ENCODE measurements at regions not wholly inside any gene's neighbourhood (a gene's known extent, or its start where the extent isn't known, plus 50 kb on each side); places are given as distances from the start of the nearest gene placed in this dataset.
"Not testable (repeated sequence)": the region's sequence is repeated elsewhere in the genome, so short reads cannot be mapped to it uniquely, and the experiment has no call there.

DNA sequence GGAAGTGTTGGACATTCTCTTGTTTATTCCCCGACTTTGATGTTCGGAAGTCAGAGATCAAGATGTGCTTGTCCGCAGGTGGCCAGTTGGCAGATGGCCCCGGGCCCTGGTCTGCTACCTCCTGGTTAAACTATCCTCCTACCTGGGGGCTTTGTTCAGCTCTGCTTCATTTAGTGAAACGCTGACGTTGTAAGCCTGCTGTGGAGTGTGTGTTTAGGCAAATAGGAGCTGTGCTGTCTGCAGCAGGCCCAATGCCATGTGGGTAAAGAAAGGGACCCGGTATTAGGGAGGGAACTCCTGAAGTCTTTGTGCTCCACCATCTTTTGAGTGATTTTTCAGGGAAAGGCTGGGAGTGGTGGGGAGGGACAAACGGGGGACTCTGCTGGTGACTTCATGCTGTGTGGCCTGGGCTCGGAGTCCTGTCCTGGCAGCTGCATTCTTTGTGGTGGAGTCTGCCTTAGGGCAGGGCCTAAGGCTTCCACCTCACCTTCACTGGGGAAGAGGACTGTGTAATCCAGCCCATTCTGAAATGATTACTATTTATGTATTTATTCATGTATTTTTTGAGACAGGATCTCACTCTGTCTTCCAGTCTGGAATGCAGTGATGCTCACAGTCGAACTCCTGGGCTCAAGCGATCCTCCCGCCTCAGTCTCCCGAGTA lies 171.1 kb upstream of the KLF6 start:
- Histone ChIP-seq H3K27ac (ENCODE audit: poor library complexity, severe bottlenecking) (no peak overlapping the region), H3K9me3 (ENCODE audit: severe bottlenecking) (no peaks in the 10 kb centered on the region), H3K4me1 (ENCODE audit: insufficient read depth, poor library complexity, severe bottlenecking) (no peaks in the 10 kb centered on the region), H3K36me3 (ENCODE audit: low read depth) (no peaks in the 10 kb centered on the region), H3K27me3 (ENCODE audit: insufficient read depth, poor library complexity, severe bottlenecking) (no peaks in the 10 kb centered on the region), H3K4me3 (ENCODE audit: severe bottlenecking) (no peak overlapping the region)
- ATAC-seq (ENCODE audit: low read depth) (no peak), DNase-seq (ENCODE audit: low spot score) (no peak)
- TF ChIP-seq, protein P1, sequence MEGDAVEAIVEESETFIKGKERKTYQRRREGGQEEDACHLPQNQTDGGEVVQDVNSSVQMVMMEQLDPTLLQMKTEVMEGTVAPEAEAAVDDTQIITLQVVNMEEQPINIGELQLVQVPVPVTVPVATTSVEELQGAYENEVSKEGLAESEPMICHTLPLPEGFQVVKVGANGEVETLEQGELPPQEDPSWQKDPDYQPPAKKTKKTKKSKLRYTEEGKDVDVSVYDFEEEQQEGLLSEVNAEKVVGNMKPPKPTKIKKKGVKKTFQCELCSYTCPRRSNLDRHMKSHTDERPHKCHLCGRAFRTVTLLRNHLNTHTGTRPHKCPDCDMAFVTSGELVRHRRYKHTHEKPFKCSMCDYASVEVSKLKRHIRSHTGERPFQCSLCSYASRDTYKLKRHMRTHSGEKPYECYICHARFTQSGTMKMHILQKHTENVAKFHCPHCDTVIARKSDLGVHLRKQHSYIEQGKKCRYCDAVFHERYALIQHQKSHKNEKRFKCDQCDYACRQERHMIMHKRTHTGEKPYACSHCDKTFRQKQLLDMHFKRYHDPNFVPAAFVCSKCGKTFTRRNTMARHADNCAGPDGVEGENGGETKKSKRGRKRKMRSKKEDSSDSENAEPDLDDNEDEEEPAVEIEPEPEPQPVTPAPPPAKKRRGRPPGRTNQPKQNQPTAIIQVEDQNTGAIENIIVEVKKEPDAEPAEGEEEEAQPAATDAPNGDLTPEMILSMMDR (IDR thresholded peaks at IDR 0.05; ENCODE audit: poor library complexity, severe bottlenecking), result no peak

DNA sequence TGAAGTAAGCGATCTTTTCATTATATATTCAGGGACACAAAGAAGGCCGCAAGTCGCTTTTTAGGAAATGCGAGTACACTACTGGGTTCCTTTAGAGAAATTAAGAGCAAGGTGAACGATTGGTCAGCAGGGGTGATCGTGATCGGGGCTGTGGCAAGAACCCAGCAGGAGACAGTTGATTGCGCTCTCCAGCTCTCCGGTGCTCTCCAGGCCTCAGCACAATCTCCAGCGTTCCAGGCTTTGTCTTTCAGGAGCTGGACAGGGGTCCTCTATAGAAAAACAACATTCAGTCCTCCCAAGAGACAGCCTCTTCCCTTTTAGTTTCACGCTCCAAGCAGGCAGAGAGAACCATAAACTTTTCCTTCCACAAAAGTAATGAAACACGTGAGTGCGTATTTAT lies 170.5 kb upstream of the KLF6 start:
- TF ChIP-seq, protein P1 (IDR thresholded peaks at IDR 0.05; ENCODE audit: poor library complexity, severe bottlenecking), result no peak
- Histone ChIP-seq H3K36me3 (ENCODE audit: low read depth) (no peaks in the 10 kb centered on the region), H3K27ac (ENCODE audit: poor library complexity, severe bottlenecking) (no peak overlapping the region), H3K4me3 (ENCODE audit: severe bottlenecking) (no peak overlapping the region), H3K27me3 (ENCODE audit: insufficient read depth, poor library complexity, severe bottlenecking) (no peaks in the 10 kb centered on the region), H3K4me1 (ENCODE audit: insufficient read depth, poor library complexity, severe bottlenecking) (no peaks in the 10 kb centered on the region), H3K9me3 (ENCODE audit: severe bottlenecking) (no peaks in the 10 kb centered on the region)
- no peak for ATAC-seq (ENCODE audit: low read depth)
- DNase-seq (ENCODE audit: low spot score), result no peak

DNA sequence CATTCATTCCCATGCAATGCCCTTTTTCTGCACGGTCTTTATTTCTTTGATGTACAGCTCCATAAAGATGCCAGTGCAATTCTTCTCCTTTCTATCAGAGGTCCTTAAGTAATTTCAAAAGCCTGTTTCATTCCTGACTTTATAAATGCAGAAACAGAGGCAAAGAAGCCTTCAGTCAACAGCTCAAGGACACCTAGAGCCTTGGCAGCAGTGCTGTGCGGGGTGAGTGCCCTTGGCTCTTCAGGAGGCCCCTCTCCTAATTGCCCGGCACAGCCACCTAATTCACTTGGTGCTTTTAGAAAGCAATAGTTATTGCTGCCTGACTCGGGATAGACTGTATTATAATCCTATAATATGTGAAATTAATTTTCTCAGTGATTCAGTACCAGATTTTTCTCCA lies 169.6 kb upstream of the KLF6 start:
- no peaks in the 10 kb centered on the region for H3K4me1 ChIP-seq (ENCODE audit: insufficient read depth, poor library complexity, severe bottlenecking)
- TF ChIP-seq, protein P1 (IDR thresholded peaks at IDR 0.05; ENCODE audit: poor library complexity, severe bottlenecking), result no peak
- DNase-seq (ENCODE audit: low spot score), result no peak
- no peak for ATAC-seq (ENCODE audit: low read depth)
- H3K27me3 ChIP-seq (ENCODE audit: insufficient read depth, poor library complexity, severe bottlenecking), result no peaks in the 10 kb centered on the region
- no peaks in the 10 kb centered on the region for H3K9me3 ChIP-seq (ENCODE audit: severe bottlenecking)
- no peak overlapping the region for H3K4me3 ChIP-seq (ENCODE audit: severe bottlenecking)
- H3K36me3 ChIP-seq (ENCODE audit: low read depth), result no peaks in the 10 kb centered on the region
- H3K27ac ChIP-seq (ENCODE audit: poor library complexity, severe bottlenecking), result no peak overlapping the region

DNA sequence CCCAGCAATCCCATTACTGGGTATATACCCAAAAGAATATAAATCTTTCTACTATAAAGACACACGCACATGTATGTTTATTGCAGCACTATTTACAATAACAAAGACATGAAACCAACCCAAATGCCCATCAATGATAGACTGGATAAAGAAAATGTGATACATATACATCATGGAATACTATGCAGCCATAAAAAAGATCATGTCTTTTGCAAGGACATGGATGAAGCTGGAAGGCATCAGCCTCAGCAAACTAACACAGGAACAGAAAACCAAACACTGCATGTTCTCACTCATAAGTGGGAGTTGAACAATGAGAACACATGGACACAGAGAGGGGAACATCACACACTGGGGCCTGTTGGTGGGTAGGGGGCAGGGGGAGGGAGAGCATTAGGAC lies 169.0 kb upstream of the KLF6 start:
- not testable (repeated sequence) for DNase-seq (ENCODE audit: low spot score); H3K4me3 ChIP-seq (ENCODE audit: severe bottlenecking); H3K27me3 ChIP-seq (ENCODE audit: insufficient read depth, poor library complexity, severe bottlenecking); H3K36me3 ChIP-seq (ENCODE audit: low read depth); H3K9me3 ChIP-seq (ENCODE audit: severe bottlenecking); H3K4me1 ChIP-seq (ENCODE audit: insufficient read depth, poor library complexity, severe bottlenecking); H3K27ac ChIP-seq (ENCODE audit: poor library complexity, severe bottlenecking); ATAC-seq (ENCODE audit: low read depth)

DNA sequence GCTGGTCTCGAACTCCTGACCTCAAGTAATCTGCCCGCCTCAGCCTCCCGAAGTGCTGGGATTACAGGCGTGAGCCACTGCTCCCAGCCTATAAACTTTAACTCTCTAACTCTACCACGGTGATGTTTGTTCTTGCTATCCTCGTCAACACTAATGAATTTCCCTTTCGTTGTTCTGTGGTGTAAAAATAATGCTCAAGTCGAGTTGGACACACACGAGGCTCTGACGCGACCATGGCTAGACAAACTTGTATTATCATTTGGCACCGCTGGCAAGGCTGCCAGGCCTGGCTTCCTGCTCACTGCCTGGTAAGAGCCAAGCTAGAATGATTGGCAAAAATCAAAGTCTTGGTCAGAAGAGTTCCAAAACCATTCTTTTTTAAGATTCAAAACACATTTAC lies 167.0 kb upstream of the KLF6 start:
- Histone ChIP-seq H3K36me3 (ENCODE audit: low read depth) (no peaks in the 10 kb centered on the region), H3K27me3 (ENCODE audit: insufficient read depth, poor library complexity, severe bottlenecking) (no peaks in the 10 kb centered on the region), H3K4me1 (ENCODE audit: insufficient read depth, poor library complexity, severe bottlenecking) (no peaks in the 10 kb centered on the region), H3K9me3 (ENCODE audit: severe bottlenecking) (no peaks in the 10 kb centered on the region), H3K27ac (ENCODE audit: poor library complexity, severe bottlenecking) (no peak overlapping the region), H3K4me3 (ENCODE audit: severe bottlenecking) (no peak overlapping the region)
- TF ChIP-seq, protein P1 (IDR thresholded peaks at IDR 0.05; ENCODE audit: poor library complexity, severe bottlenecking), result no peak
- no peak for ATAC-seq (ENCODE audit: low read depth)
- DNase-seq (ENCODE audit: low spot score), result no peak

Data from RWPE2 (cell line).